Neural cell (in vitro differentiated cells): ENCODE measurements at regions not wholly inside any gene's neighbourhood (a gene's known extent, or its start where the extent isn't known, plus 50 kb on each side); places are given as distances from the start of the nearest gene placed in this dataset.

Experiments
- H2AFZ ChIP-seq: fragments of 200-600, 300-800 bp; sonication (generic), shearing (Covaris generic); 2 replicates; pipeline ENCODE4 v1.6.0; 2014; ENCODE audit warnings: low read depth, mild to moderate bottlenecking, antibody characterized with exemption, low read length, moderate library complexity
- H3F3A ChIP-seq: fragments of 200-600 bp; shearing (Covaris generic); 2 replicates; pipeline ENCODE4 v1.6.1; 2016; ENCODE audit warnings: mild to moderate bottlenecking, moderate library complexity, mixed read lengths, antibody characterized with exemption, low read length; ENCODE audit not compliant: insufficient read depth, poor library complexity, severe bottlenecking
- H3K27ac ChIP-seq: fragments of 200-600, 300-800 bp; sonication (generic), shearing (Covaris generic); 2 replicates; pipeline ENCODE4 v1.5.1; 2014; ENCODE audit warnings: mild to moderate bottlenecking, low read length, moderate library complexity
- H3K27me3 ChIP-seq: fragments of 300-800, 200-600 bp; sonication (generic), shearing (Covaris generic); 2 replicates; pipeline ENCODE4 v1.6.0; 2014; ENCODE audit warnings: mild to moderate bottlenecking, low read depth, low read length, moderate library complexity; ENCODE audit not compliant: insufficient read depth
- H3K36me3 ChIP-seq: fragments of 300-800, 200-600 bp; sonication (generic), shearing (Covaris generic); 2 replicates; pipeline ENCODE4 v1.5.1; 2014; ENCODE audit warnings: mild to moderate bottlenecking, antibody characterized with exemption, low read length, moderate library complexity; ENCODE audit not compliant: insufficient read depth
- H3K4me2 ChIP-seq: fragments of 300-800, 200-600 bp; sonication (generic), shearing (Covaris generic); 2 replicates; pipeline ENCODE4 v1.6.0; 2014; ENCODE audit warnings: mild to moderate bottlenecking, low read length
- H3K4me3 ChIP-seq: fragments of 300-800, 200-600 bp; sonication (generic), shearing (Covaris generic); 2 replicates; pipeline ENCODE4 v1.5.1; 2014; ENCODE audit warnings: mild to moderate bottlenecking, low read length, moderate library complexity
- H3K79me2 ChIP-seq: fragments of 200-600 bp; shearing (Covaris generic); replicated peaks from 2 replicates; pipeline ENCODE4 v1.6.0; 2014; ENCODE audit warnings: mild to moderate bottlenecking, low read length, moderate library complexity; ENCODE audit not compliant: insufficient read depth
- H3K9ac ChIP-seq: fragments of 300-800, 200-600 bp; sonication (generic), shearing (Covaris generic); 2 replicates; pipeline ENCODE4 v1.6.1; 2016; ENCODE audit warnings: mild to moderate bottlenecking, low read length, mixed read lengths
- H3K9me2 ChIP-seq: fragments of 200-600 bp; shearing (Covaris generic); 2 replicates; pipeline ENCODE4 v1.6.1; 2016; ENCODE audit warnings: mild to moderate bottlenecking, low read length, mixed read lengths; ENCODE audit not compliant: insufficient read depth
- H3K9me3 ChIP-seq: fragments of 200-600, 300-800 bp; sonication (generic), shearing (Covaris generic); 2 replicates; pipeline ENCODE4 v1.6.1; 2016; ENCODE audit warnings: mild to moderate bottlenecking, mixed run types, low read length, moderate library complexity, mixed read lengths
- H4K20me1 ChIP-seq: fragments of 200-600 bp; shearing (Covaris generic); 2 replicates; pipeline ENCODE4 v1.6.1; 2016; ENCODE audit warnings: mild to moderate bottlenecking, mixed run types; ENCODE audit not compliant: insufficient read depth
- EP300 ChIP-seq: fragments of 450-650 bp; conservative IDR thresholded peaks from 2 replicates; pipeline ENCODE4 v1.6.1; 2014; ENCODE audit warnings: antibody characterized with exemption, mild to moderate bottlenecking, moderate library complexity; ENCODE audit not compliant: poor library complexity, severe bottlenecking
- EZH2 ChIP-seq: fragments of 200-600, 300-800 bp; shearing (Covaris generic), sonication (generic); IDR thresholded peaks from 2 replicates; pipeline ENCODE4 v1.6.1; 2014; ENCODE audit warnings: antibody characterized with exemption, low read length, borderline replicate concordance, mild to moderate bottlenecking; ENCODE audit not compliant: insufficient read depth, poor library complexity, severe bottlenecking
- MXI1 ChIP-seq: fragments of 450-650 bp; conservative IDR thresholded peaks from 2 replicates; pipeline ENCODE4 v1.6.1; 2014; ENCODE audit warnings: antibody characterized with exemption, mild to moderate bottlenecking; ENCODE audit not compliant: poor library complexity, severe bottlenecking
- POLR2AphosphoS5 ChIP-seq: IDR thresholded peaks from 2 replicates; pipeline ENCODE4 v1.6.1; 2012
- RAD21 ChIP-seq: fragments of 450-650 bp; conservative IDR thresholded peaks from 2 replicates; pipeline ENCODE4 v1.6.1; 2014; ENCODE audit warnings: antibody characterized with exemption, mild to moderate bottlenecking, moderate library complexity
- SMC3 ChIP-seq: fragments of 450-650 bp; conservative IDR thresholded peaks from 2 replicates; pipeline ENCODE4 v1.6.1; 2014; ENCODE audit warnings: antibody characterized with exemption, mild to moderate bottlenecking, moderate library complexity; ENCODE audit not compliant: poor library complexity
- TAF1 ChIP-seq: IDR thresholded peaks from 2 replicates; pipeline ENCODE4 v1.6.1; 2012; ENCODE audit warnings: low read depth
- TF ChIP-seq, protein P1 (sequence below): IDR thresholded peaks from 2 replicates; pipeline ENCODE4 v1.6.1; 2012; ENCODE audit warnings: borderline replicate concordance
- TF ChIP-seq, protein P2 (sequence below): fragments of 450-650 bp; IDR thresholded peaks from 2 replicates; pipeline ENCODE4 v1.5.1; 2014; ENCODE audit warnings: antibody characterized with exemption, mild to moderate bottlenecking, moderate library complexity; ENCODE audit not compliant: poor library complexity, severe bottlenecking

DNA sequence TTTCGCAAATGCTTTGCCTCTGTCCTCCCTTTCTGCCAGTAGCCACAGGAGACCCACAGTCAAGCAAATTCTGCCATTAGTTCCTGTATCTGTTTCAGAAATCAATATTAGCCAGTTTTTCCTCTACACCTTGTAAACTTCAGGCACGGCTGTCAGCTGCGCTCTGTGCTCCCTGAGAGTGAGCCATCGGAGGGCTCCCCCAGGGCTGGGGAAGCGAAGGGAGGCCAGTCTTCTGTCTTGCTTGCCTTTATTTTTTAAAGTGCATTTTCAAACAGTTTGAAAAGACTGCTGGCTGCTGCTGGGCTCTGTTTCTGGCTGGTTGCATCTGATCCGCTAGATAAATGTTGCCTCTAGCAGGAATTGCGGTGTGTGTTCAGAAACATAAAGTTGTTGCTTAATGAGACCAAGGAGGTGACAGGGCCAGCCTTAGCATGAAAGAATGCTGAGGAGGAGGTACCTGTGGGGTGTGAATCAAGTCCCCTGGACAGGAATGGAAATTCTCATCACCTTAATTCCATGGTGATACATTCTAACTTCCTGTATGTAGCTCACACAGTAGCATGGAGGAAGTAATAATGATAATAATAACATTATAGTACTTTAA is 421.7 kb upstream of the KIF2A start:
- no peaks in the 10 kb centered on the region for H3F3A ChIP-seq
- no peaks in the 10 kb centered on the region for H3K79me2 ChIP-seq
- H3K36me3 ChIP-seq: no peaks in the 10 kb centered on the region
- no peaks in the 10 kb centered on the region for H4K20me1 ChIP-seq
- no peaks in the 10 kb centered on the region for H3K27me3 ChIP-seq
- H3K9ac ChIP-seq: no peak overlapping the region
- TF ChIP-seq MXI1: no peak
- TF ChIP-seq TAF1: no peak
- TF ChIP-seq POLR2AphosphoS5: no peak
- TF ChIP-seq SMC3: no peak
- TF ChIP-seq, protein P1, sequence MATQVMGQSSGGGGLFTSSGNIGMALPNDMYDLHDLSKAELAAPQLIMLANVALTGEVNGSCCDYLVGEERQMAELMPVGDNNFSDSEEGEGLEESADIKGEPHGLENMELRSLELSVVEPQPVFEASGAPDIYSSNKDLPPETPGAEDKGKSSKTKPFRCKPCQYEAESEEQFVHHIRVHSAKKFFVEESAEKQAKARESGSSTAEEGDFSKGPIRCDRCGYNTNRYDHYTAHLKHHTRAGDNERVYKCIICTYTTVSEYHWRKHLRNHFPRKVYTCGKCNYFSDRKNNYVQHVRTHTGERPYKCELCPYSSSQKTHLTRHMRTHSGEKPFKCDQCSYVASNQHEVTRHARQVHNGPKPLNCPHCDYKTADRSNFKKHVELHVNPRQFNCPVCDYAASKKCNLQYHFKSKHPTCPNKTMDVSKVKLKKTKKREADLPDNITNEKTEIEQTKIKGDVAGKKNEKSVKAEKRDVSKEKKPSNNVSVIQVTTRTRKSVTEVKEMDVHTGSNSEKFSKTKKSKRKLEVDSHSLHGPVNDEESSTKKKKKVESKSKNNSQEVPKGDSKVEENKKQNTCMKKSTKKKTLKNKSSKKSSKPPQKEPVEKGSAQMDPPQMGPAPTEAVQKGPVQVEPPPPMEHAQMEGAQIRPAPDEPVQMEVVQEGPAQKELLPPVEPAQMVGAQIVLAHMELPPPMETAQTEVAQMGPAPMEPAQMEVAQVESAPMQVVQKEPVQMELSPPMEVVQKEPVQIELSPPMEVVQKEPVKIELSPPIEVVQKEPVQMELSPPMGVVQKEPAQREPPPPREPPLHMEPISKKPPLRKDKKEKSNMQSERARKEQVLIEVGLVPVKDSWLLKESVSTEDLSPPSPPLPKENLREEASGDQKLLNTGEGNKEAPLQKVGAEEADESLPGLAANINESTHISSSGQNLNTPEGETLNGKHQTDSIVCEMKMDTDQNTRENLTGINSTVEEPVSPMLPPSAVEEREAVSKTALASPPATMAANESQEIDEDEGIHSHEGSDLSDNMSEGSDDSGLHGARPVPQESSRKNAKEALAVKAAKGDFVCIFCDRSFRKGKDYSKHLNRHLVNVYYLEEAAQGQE: no peak
- no peak for TF ChIP-seq EZH2
- no peak for TF ChIP-seq RAD21
- TF ChIP-seq, protein P2, sequence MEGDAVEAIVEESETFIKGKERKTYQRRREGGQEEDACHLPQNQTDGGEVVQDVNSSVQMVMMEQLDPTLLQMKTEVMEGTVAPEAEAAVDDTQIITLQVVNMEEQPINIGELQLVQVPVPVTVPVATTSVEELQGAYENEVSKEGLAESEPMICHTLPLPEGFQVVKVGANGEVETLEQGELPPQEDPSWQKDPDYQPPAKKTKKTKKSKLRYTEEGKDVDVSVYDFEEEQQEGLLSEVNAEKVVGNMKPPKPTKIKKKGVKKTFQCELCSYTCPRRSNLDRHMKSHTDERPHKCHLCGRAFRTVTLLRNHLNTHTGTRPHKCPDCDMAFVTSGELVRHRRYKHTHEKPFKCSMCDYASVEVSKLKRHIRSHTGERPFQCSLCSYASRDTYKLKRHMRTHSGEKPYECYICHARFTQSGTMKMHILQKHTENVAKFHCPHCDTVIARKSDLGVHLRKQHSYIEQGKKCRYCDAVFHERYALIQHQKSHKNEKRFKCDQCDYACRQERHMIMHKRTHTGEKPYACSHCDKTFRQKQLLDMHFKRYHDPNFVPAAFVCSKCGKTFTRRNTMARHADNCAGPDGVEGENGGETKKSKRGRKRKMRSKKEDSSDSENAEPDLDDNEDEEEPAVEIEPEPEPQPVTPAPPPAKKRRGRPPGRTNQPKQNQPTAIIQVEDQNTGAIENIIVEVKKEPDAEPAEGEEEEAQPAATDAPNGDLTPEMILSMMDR: no peak
- TF ChIP-seq EP300: no peak
- H3K9me2 ChIP-seq: no peaks in the 10 kb centered on the region
- no peak overlapping the region for H3K4me2 ChIP-seq
- no peak overlapping the region for H2AFZ ChIP-seq
- H3K4me3 ChIP-seq: no peak overlapping the region
- no peaks in the 10 kb centered on the region for H3K9me3 ChIP-seq
- H3K27ac ChIP-seq: no peak overlapping the region

DNA sequence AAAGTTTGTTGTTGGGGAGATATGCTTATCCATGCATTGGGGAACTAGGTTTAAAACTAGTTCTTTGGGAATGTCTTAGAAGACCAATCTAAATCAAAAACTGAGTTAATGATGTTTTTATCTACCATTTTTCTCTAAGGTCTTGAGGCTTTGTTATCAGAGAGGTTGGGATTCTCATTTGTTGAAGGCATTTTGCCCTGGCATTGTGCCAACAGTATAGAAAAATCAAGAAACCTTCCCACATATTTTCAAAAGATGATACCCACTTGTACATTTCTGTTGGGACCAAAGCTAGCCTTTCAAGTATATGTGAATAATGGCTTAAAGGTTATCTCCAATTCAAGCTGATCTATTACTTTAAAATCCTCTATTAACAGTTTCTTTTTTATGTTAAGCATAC is 419.8 kb upstream of the KIF2A start:
- Histone ChIP-seq H3K27ac (no peak overlapping the region), H3K4me3 (no peak overlapping the region), H3K9ac (no peak overlapping the region), H3K9me3 (no peaks in the 10 kb centered on the region), H3K27me3 (no peaks in the 10 kb centered on the region), H3K4me2 (no peak overlapping the region), H3F3A (no peaks in the 10 kb centered on the region), H3K36me3 (no peaks in the 10 kb centered on the region), H4K20me1 (no peaks in the 10 kb centered on the region), H3K79me2 (no peaks in the 10 kb centered on the region), H3K9me2 (no peaks in the 10 kb centered on the region), H2AFZ (no peak overlapping the region)
- no peak for TF ChIP-seq POLR2AphosphoS5
- TF ChIP-seq, protein P1: no peak
- TF ChIP-seq SMC3: no peak
- TF ChIP-seq, protein P2: no peak
- no peak for TF ChIP-seq TAF1
- no peak for TF ChIP-seq RAD21
- no peak for TF ChIP-seq MXI1
- TF ChIP-seq EP300: no peak
- TF ChIP-seq EZH2: no peak
